Activated CD8-positive, alpha-beta memory T cell treated with anti-CD3 and anti-CD28 coated beads, Interleukin-2, amount 10 ng/mL, durations not matched to agents 7 days and 5 days (primary cell): ENCODE measurements at regions not wholly inside any gene's neighbourhood (a gene's known extent, or its start where the extent isn't known, plus 50 kb on each side); places are given as distances from the start of the nearest gene placed in this dataset.

ENCODE experiments used
- ATAC-seq: fragments of 150-1000 bp; cut with Tn5 transposase; one replicate; pipeline ENCODE4 v1.10.0; 2021; ENCODE audit warnings: moderate library complexity
- CTCF ChIA-PET: fragments of 350-600 bp; sonication (Branson Sonifier 250); formaldehyde crosslinking; loops from one replicate; lab custom pipeline; 2021; ENCODE audit warnings: antibody characterized with exemption; lab: Charles Lee
- DNase-seq: peaks from one replicate; pipeline ENCODE4 v3.0.0-alpha.2; 2020
- H3K27ac Mint-ChIP-seq: one replicate; pipeline ENCODE4 v1.8.0; 2021; ENCODE audit warnings: mild to moderate bottlenecking, mixed read lengths
- H3K27me3 Mint-ChIP-seq: one replicate; pipeline ENCODE4 v1.8.0; 2021; ENCODE audit warnings: mixed read lengths
- H3K36me3 Mint-ChIP-seq: one replicate; pipeline ENCODE4 v1.8.0; 2021; ENCODE audit warnings: mild to moderate bottlenecking, mixed read lengths
- H3K4me1 Mint-ChIP-seq: one replicate; pipeline ENCODE4 v1.8.0; 2021; ENCODE audit warnings: mixed read lengths
- H3K4me3 Mint-ChIP-seq: one replicate; pipeline ENCODE4 v1.8.0; 2021; ENCODE audit warnings: mild to moderate bottlenecking, moderate library complexity, mixed read lengths
- H3K9me3 Mint-ChIP-seq: one replicate; pipeline ENCODE4 v1.8.0; 2022; ENCODE audit warnings: low read depth, mixed read lengths

DNA sequence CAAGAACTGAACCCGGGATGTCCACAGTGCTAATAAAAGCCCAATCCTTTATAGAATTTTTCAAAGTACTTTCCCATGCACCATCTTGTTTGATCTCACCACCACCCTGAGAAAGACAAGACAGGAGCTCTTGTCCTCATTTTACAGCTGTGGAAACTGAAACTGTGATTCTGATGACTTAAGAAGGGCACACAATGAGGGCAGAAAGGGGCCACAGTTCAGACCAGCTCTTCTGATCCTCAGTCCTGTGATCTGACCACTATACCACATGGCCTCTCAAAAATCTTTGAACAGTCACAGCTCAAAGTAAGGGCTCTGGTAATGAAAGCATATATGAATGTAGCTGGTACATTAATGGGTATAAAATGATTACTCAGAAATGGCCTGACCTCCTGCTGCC, 127.3 kb upstream of the CPEB2 start:
- H3K36me3 Mint-ChIP-seq, result no peaks in the 10 kb centered on the region
- H3K4me3 Mint-ChIP-seq, result no peak overlapping the region
- DNase-seq, result no peak
- ATAC-seq, result peak; percentile 64
- CTCF ChIA-PET, result interaction anchor here (1.7 kb wide), 1 partner anchor 11 kb away, joined by 3 read pairs; no protein-coding TSS in a partner anchor
- peaks cover 31% of the 10 kb centered on the region for H3K4me1 Mint-ChIP-seq
- H3K9me3 Mint-ChIP-seq, result no peaks in the 10 kb centered on the region
- H3K27me3 Mint-ChIP-seq, result no peaks in the 10 kb centered on the region
- peak overlapping the region; percentile 54 for H3K27ac Mint-ChIP-seq

DNA sequence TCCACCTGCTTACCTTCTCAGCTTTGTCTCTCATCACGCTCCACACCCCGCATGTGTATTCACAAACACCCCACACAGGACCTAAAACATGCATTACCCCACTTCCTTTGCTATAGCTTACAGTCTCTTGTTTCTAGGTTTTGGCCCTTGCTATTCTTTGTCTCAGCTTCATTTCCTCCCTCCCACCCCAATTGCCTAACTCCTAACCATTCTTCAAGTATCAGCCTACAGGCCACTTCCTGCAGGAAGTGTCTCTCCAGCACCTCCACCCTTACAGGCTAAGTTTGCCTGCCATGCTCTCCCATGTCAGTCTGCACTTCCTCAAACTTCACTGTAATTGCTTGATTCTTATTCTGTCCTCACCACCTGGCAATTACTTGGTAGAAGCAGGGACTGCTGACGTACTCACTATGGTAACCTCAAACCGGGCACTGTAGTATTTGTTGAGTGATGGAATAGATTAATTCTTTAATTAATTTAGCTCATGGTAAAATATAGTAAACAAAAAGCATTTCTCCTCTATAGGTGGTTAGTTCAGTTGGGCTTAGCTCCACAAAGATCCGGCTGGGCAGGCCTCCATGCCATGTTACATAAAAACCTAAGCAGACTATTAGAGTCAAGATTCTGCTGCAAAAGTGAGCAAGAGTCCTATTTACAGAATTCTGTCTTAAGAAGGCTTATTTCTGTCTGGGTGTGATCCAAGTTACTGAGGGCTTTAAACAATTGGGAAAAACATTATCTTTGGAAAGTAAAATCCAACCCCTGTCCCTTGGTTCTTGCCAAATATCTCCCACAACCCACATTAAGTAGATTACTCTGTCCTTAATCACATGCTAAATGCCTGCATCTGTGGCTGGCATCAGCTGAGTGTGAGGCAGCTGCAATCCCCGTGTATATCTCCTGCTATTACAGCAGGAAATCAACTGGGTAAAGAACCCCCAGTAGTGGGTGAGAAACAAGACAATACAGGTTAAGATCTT, 124.7 kb upstream of the CPEB2 start:
- H3K4me3 Mint-ChIP-seq, result no peak overlapping the region
- no peaks in the 10 kb centered on the region for H3K36me3 Mint-ChIP-seq
- CTCF ChIA-PET, result no interaction called here
- H3K27ac Mint-ChIP-seq, result peak overlapping the region; percentile 70
- ATAC-seq (peak; percentile 43), DNase-seq (no peak)
- no peaks in the 10 kb centered on the region for H3K27me3 Mint-ChIP-seq
- H3K4me1 Mint-ChIP-seq, result peaks cover 31% of the 10 kb centered on the region
- H3K9me3 Mint-ChIP-seq, result no peaks in the 10 kb centered on the region

DNA sequence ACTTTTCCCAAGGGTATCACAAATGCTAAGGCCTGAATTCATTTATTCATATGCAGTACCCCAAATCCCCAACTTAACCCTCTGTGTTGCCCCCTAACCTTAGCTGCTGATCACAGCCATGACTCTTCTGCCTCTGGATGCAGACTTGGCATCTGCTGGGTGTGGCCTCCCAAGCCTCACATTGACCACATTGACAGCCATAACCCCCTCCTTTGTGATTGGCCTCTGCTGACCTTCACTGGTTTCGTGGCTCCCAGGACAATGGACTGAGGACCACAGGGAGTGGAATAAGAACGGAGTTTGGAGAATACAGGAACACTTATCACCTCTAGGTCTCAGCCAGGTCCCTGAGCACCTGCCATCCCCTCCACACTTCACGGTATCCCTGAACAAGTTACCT, 123.6 kb upstream of the CPEB2 start:
- Mint-ChIP-seq H3K9me3 (no peaks in the 10 kb centered on the region), H3K27ac (no peak overlapping the region), H3K27me3 (peaks cover 2% of the 10 kb centered on the region), H3K4me1 (peaks cover 31% of the 10 kb centered on the region), H3K4me3 (no peak overlapping the region), H3K36me3 (no peaks in the 10 kb centered on the region)
- DNase-seq (no peak), ATAC-seq (no peak)
- CTCF ChIA-PET, result no interaction called here

DNA sequence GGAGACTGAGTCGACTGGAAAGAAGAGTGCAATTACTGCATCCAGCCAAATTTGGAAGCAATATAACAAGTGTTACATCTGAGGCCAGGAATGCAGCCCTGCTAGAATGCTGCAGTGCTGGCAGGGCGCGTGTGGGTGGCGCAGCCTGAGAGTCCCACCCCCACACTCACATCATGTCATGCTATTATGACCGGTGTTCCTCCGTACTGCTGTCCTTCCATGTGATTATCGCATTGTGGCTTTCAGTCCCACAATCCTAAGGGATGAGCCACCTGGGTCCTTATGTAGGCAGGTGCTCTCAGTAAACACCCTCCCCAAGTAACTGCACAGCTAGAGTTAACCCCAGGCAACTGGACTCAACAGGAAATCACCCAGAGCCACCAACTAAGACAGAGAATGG, 122.6 kb upstream of the CPEB2 start:
- no peak for ATAC-seq
- Mint-ChIP-seq H3K36me3 (no peaks in the 10 kb centered on the region), H3K27me3 (peaks cover 7% of the 10 kb centered on the region), H3K4me1 (peaks cover 29% of the 10 kb centered on the region), H3K4me3 (no peak overlapping the region), H3K9me3 (no peaks in the 10 kb centered on the region), H3K27ac (no peak overlapping the region)
- no peak for DNase-seq
- CTCF ChIA-PET, result no interaction called here

DNA sequence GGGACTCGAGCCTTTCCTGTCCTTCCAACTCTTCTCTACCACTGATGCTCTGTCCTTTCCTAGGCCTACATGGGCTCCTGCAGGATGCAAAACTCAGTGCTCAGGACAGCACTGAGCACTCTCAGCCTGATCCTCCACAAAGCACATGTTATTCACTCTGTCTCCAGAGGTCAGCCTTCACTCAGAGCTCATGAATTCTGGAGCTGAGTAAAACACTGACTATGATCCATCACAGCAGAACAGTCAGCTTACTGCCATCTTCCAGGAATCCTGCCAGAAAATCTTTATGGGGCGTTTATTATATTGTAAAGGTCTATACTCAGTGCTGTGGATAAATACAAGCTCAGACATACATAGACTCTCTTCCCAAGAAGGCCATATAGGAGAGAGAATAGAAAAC, 121.5 kb upstream of the CPEB2 start:
- ATAC-seq (no peak), DNase-seq (no peak)
- Mint-ChIP-seq H3K4me3 (no peak overlapping the region), H3K9me3 (no peaks in the 10 kb centered on the region), H3K27ac (no peak overlapping the region), H3K27me3 (peaks cover 7% of the 10 kb centered on the region), H3K4me1 (peaks cover 18% of the 10 kb centered on the region), H3K36me3 (no peaks in the 10 kb centered on the region)
- CTCF ChIA-PET, result no interaction called here

DNA sequence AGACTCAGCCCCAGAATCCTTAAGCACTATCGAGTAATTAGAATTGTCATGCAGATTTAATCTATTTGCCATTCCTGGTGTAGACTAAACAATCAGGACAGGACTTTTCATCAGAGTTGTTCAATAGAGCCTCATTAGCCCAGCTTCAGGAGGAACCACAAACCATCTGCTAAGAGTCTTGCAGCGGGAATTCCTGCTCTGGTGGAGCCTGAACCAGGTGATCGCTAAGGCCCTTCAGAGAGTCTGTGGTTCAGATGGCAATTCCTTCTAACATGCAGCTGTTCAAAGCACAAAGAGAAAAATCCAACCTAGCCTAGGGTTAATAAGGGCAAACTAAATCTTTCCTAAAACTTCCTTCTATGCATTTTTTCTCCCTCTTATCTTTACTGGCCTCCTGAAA, 119.1 kb upstream of the CPEB2 start:
- DNase-seq (no peak), ATAC-seq (no peak)
- Mint-ChIP-seq H3K4me1 (no peaks in the 10 kb centered on the region), H3K27ac (no peak overlapping the region), H3K9me3 (no peaks in the 10 kb centered on the region), H3K4me3 (no peak overlapping the region), H3K27me3 (peaks cover 7% of the 10 kb centered on the region), H3K36me3 (no peaks in the 10 kb centered on the region)
- CTCF ChIA-PET, result no interaction called here

DNA sequence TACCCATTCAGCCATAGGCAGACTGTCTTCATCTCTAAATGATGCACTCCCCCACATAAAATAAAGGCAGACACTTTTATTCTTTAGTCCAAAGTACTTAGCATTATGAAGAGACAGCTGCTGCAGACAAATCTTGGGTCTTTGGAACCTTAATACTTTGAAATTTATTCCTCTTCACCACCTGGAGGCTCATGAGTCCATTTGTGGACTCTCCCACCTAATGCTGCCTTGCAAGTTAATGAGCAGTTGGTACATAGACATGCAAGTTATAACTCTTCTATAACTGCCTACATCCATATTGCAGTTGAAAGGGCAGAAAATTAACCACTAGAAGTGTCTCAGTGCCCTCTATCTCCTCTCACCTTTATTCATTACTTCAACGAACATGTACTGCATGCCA, 118.6 kb upstream of the CPEB2 start:
- peaks cover 7% of the 10 kb centered on the region for H3K27me3 Mint-ChIP-seq
- ATAC-seq, result no peak
- no peak overlapping the region for H3K27ac Mint-ChIP-seq
- CTCF ChIA-PET, result no interaction called here
- H3K36me3 Mint-ChIP-seq, result no peaks in the 10 kb centered on the region
- no peak overlapping the region for H3K4me3 Mint-ChIP-seq
- H3K4me1 Mint-ChIP-seq, result no peaks in the 10 kb centered on the region
- H3K9me3 Mint-ChIP-seq, result no peaks in the 10 kb centered on the region
- DNase-seq, result no peak

DNA sequence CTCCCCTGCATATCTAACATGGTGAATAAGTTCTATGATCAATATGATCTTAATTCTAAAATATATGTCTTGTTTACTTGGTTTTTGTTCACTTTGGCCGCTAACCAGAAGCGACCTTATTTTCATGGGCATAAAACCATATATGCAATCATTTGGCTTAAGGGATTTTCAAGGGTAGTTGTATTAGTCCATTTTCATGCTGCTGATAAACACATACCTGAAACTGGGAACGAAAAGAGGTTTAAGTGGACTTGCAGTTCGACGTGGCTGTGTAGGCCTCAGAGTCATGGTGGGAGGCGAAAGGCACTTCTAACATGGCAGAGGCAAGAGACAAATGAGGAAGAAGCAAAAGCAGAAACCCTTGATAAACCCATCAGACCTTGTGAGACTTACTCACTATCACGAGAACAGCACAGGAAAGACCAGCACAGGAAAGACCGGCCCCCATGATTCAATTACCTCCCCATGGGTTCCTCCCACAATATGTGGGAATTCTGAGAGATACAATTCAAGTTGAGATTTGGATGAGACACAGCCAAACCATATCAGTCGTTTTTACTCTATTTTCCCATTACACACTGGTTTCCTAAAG, 114.3 kb upstream of the CPEB2 start:
- no peak overlapping the region for H3K4me3 Mint-ChIP-seq
- H3K27ac Mint-ChIP-seq, result no peak overlapping the region
- CTCF ChIA-PET, result no interaction called here
- H3K4me1 Mint-ChIP-seq, result no peaks in the 10 kb centered on the region
- no peaks in the 10 kb centered on the region for H3K36me3 Mint-ChIP-seq
- no peaks in the 10 kb centered on the region for H3K9me3 Mint-ChIP-seq
- ATAC-seq (no peak), DNase-seq (no peak)
- peaks cover 7% of the 10 kb centered on the region for H3K27me3 Mint-ChIP-seq

DNA sequence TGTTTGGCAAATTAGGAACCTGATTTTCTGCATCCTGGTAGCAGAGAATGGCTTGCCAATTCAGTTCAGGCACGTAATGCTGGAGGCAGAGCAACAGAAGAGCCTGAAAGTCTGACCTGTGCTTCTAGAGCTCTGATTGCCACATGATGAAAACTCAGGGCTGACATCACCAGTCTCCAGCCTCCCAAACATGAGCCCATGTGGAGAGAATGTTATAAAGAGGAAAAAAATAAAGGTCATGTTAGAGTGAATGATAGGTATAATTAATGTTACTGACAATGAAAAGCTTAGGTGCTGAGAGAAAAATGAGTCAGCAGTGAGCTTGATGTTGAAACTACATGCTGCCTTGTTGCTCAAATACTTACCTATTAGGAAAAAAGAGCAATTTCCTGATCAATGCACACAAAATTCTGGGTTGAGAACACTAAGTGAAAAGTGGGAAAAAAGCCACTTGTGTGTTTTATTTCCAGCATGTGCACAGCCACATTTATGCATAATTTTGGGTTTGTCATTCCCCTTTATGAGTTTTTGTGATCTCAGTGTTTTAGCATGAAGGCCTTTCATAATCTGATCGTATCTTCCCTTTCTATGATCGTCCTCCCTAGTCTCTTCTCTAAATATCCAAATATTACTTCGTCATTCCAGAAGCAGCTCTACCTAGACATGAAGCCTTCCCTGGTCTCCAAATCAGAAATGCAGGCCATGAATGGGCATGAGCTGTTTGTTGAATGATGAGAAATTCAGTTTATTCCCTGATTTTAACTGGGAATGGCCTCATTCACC, 113.3 kb upstream of the CPEB2 start:
- Mint-ChIP-seq H3K9me3 (no peaks in the 10 kb centered on the region), H3K27ac (no peak overlapping the region), H3K4me1 (no peaks in the 10 kb centered on the region), H3K36me3 (no peaks in the 10 kb centered on the region), H3K27me3 (peaks cover 6% of the 10 kb centered on the region), H3K4me3 (no peak overlapping the region)
- CTCF ChIA-PET, result no interaction called here
- DNase-seq, result no peak
- ATAC-seq, result no peak

DNA sequence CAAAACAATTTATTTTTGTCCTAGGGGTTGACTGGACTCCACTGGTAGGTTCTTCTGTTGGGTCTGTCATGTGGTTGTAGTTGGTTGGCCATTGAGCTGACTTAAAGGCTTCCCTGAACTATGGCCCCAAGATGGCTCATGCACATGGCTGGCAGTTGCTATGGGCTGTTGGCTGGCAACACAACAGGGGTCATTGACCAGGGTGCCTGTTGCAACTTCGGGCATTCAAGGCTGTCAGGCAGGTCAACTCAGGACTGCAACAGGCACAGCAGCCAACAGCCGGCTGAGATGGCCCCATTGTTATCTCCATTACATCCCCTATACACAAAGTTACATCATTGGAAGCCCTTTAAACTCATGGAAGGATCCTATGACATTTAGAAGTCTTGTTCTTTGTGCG, 109.7 kb upstream of the CPEB2 start:
- CTCF ChIA-PET, result no interaction called here
- no peaks in the 10 kb centered on the region for H3K9me3 Mint-ChIP-seq
- no peak overlapping the region for H3K27ac Mint-ChIP-seq
- DNase-seq, result no peak
- H3K36me3 Mint-ChIP-seq, result no peaks in the 10 kb centered on the region
- no peak overlapping the region for H3K4me3 Mint-ChIP-seq
- ATAC-seq, result no peak
- no peaks in the 10 kb centered on the region for H3K4me1 Mint-ChIP-seq
- H3K27me3 Mint-ChIP-seq, result no peaks in the 10 kb centered on the region

DNA sequence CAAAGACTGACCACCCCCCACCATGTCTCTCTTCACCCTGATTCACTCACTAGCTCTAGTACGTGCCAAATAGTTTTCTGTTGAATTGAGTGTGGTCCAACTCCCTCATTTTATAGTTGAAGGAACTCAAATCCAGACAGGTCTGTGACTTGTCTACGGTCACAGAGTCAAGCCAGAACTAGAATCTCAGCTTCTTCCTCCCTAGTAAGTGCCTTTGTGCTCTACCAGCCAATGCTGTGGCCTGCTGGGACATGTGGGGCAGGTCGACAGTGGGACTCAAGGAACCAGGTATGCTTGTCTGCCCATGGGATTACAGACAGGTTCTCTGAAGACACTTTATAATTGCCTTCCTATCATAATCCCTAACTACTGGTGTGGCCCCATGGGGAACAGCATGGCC, 108.6 kb upstream of the CPEB2 start:
- CTCF ChIA-PET, result no interaction called here
- no peak for ATAC-seq
- H3K4me1 Mint-ChIP-seq, result no peaks in the 10 kb centered on the region

DNA sequence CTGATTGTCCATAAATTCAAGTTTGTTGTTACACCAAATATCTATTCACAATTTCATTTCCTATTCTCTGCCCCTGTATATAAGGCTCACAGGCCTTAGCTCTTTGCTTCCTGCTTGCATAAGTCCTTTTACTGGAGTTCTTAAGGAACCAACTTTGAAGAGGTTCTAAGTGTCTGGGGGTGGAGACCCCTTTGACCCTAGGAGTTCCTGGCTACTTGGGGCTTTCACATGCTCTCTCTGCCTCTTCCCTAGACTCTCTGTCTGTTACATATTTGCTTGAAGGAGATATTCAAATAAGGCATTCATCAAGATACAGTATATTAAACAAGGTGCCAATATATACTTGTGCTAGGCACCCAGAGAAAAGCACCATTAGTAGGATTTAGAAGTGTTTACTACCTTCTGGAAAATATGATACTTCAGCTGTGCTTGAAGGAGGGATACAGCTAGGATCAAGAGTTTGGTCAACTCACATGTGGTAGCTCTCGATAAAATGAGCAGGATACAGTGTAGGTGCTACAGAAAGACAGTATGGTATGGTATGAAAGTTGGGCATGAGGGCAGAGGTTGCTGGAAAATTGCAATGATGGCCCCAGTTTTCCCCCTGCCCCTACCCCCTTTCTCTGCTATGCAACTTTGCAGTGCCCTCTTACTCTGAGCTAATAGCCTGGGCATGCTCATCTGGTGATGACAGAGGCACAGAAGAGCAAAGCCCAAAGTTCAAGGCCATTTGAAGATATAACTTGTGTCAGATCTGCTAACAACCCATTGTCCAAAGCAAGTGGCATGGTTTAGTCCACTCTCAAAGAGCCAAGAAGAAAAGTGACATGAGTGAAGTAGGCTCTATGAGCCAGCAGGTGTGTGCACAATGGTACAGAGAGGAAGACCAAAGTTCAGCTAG, 107.6 kb upstream of the CPEB2 start:
- Mint-ChIP-seq H3K36me3 (no peaks in the 10 kb centered on the region), H3K4me1 (no peaks in the 10 kb centered on the region), H3K9me3 (no peaks in the 10 kb centered on the region), H3K27ac (no peak overlapping the region), H3K4me3 (no peak overlapping the region), H3K27me3 (peaks cover 2% of the 10 kb centered on the region)
- DNase-seq, result no peak
- CTCF ChIA-PET, result no interaction called here
- no peak for ATAC-seq

More for the DNA sequence above, 108.6 kb upstream of the CPEB2 start:
- Mint-ChIP-seq H3K27me3 (no peaks in the 10 kb centered on the region), H3K4me3 (no peak overlapping the region), H3K9me3 (no peaks in the 10 kb centered on the region), H3K36me3 (no peaks in the 10 kb centered on the region), H3K27ac (no peak overlapping the region)
- no peak for DNase-seq

DNA sequence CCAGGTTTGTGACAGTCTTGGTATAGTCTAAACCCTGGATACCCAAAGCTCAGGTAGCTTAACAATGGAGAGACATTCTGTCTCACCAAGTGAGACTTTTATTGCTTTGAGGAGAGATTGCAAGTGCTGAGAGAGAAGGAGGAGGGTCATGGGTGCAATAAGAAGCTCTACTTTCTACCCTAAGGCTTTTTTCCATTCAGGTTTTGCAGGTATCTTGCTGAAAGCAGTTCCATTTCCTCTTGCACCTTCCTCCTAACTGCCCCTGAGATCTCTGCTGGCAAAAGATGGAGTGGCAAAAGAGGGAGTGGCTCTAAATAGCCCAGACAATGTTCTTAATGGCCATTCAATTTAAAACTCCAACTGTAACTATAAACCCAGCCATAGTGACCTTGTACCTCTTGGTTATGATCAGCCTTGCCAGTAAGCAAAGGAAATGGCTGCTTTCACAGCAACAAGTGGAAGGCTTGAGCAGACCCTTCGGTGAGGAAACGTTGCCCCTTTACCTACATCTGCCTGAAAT, 105.6 kb upstream of the CPEB2 start:
- Mint-ChIP-seq H3K36me3 (no peaks in the 10 kb centered on the region), H3K9me3 (no peaks in the 10 kb centered on the region), H3K27me3 (peaks cover 2% of the 10 kb centered on the region), H3K4me3 (no peak overlapping the region), H3K4me1 (no peaks in the 10 kb centered on the region), H3K27ac (no peak overlapping the region)
- no peak for ATAC-seq
- no peak for DNase-seq
- CTCF ChIA-PET, result no interaction called here
